ENCODE measurements at regions not wholly inside any gene's neighbourhood (a gene's known extent, or its start where the extent isn't known, plus 50 kb on each side); places are given as distances from the start of the nearest gene placed in this dataset.

DNA sequence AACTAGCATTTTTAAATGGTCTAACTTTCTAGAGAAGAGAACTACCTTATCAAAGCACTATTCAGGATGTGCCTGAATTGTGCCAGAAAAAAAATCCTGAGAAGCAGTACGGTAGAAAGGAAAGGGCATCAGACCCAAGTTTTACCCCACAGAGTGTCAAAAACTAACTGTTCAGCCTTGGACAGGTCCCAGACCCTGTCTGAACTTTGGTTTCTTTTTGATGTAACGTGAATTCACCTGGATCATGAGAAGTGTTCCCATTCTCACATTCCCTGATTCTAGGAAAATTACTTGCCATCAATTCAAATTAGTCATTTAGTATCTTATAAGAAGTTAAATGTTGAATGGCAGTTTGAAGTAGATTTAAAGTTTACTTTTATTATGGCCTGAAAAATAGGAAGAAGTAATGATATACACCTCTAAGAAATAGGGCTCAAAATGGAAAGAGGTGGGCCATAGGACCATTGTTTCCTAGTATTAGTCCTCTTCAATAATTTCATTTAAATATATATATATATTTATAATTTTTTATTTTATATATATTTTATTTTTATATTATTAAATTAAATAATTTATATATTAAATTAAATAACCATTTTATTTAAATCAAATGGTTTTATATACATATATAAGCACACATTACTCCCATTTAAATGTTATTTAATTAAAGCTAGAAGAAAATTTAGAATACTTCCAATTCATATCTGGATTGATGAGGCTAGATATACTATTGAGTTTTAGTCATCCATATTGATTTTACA lies 181.9 kb upstream of the PPARGC1A start:
- Histone ChIP-seq H3K27ac (ENCODE audit: low read depth in 1 of 2, low read length in 2 of 2) (no peak overlapping the region), H4K20me1 (ENCODE audit: insufficient read depth, low read length) (no peaks in the 10 kb centered on the region), H3K27me3 (ENCODE audit: control insufficient read depth in 2 of 2, insufficient read depth in 2 of 2, low read length in 2 of 2) (no peaks in the 10 kb centered on the region), H3K4me2 (replicated peaks; ENCODE audit: extremely low read depth, low read length, poor library complexity, severe bottlenecking) (no peak overlapping the region), H3K9me3 (replicated peaks in 1 of 2; ENCODE audit: control insufficient read depth in 1 of 2, insufficient read depth in 1 of 2, low read length in 2 of 2) (no peaks in the 10 kb centered on the region), H3K4me3 (replicated peaks in 1 of 3; ENCODE audit: low read depth in 2 of 3, low read length in 3 of 3) (no peak overlapping the region), H3K79me2 (ENCODE audit: insufficient read depth, low read length) (no peaks in the 10 kb centered on the region), H3K9ac (ENCODE audit: insufficient read depth, low read length, poor library complexity, severe bottlenecking) (no peak overlapping the region), H2AFZ (ENCODE audit: insufficient read depth, low read depth, low read length, poor library complexity, severe bottlenecking) (no peak overlapping the region), H3K4me1 (ENCODE audit: control insufficient read depth in 1 of 2, insufficient read depth in 2 of 2, low read length in 2 of 2) (no peaks in the 10 kb centered on the region), H3K36me3 (replicated peaks in 1 of 2; ENCODE audit: control insufficient read depth in 1 of 2, insufficient read depth in 2 of 2, low read length in 2 of 2) (no peaks in the 10 kb centered on the region)
- Mint-ChIP-seq H3K27ac (no peak overlapping the region), H3K4me1 (no peaks in the 10 kb centered on the region), H3K4me3 (no peak overlapping the region), H3K27me3 (ENCODE audit: low read depth in 3 of 3) (peaks cover 0 to 1% (median 0%) of the 10 kb centered on the region in 3 donors), H3K9me3 (peaks cover 0 to 5% (median 0%) of the 10 kb centered on the region in 7 donors), H3K36me3 (no peaks in the 10 kb centered on the region)
- intact Hi-C loops (cut with micrococcal nuclease), result no loop called here
- WGBS (ENCODE audit: insufficient coverage), result 100% methylated on average over 1 of the region's 2 CpGs
- no peak for DNase-seq
- TF ChIP-seq, protein P1, sequence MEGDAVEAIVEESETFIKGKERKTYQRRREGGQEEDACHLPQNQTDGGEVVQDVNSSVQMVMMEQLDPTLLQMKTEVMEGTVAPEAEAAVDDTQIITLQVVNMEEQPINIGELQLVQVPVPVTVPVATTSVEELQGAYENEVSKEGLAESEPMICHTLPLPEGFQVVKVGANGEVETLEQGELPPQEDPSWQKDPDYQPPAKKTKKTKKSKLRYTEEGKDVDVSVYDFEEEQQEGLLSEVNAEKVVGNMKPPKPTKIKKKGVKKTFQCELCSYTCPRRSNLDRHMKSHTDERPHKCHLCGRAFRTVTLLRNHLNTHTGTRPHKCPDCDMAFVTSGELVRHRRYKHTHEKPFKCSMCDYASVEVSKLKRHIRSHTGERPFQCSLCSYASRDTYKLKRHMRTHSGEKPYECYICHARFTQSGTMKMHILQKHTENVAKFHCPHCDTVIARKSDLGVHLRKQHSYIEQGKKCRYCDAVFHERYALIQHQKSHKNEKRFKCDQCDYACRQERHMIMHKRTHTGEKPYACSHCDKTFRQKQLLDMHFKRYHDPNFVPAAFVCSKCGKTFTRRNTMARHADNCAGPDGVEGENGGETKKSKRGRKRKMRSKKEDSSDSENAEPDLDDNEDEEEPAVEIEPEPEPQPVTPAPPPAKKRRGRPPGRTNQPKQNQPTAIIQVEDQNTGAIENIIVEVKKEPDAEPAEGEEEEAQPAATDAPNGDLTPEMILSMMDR (IDR thresholded peaks at IDR 0.05), result no peak

- TF ChIP-seq, protein P1 (IDR thresholded peaks at IDR 0.05), result no peak
- intact Hi-C loops (cut with micrococcal nuclease), result no loop called here
Observed at GRCh38 chr4:24070117-24070516, 180.3 kb upstream of the PPARGC1A start.

More at GRCh38 chr4:24070117-24070516, 180.3 kb upstream of the PPARGC1A start:
- DNase-seq, result no peak
- H3K36me3 Mint-ChIP-seq, result no peaks in the 10 kb centered on the region
- no peaks in the 10 kb centered on the region for H3K27me3 ChIP-seq (ENCODE audit: control insufficient read depth in 2 of 2, insufficient read depth in 2 of 2, low read length in 2 of 2)
- H3K4me2 ChIP-seq (replicated peaks; ENCODE audit: extremely low read depth, low read length, poor library complexity, severe bottlenecking), result no peak overlapping the region
- H3K4me1 ChIP-seq (ENCODE audit: control insufficient read depth in 1 of 2, insufficient read depth in 2 of 2, low read length in 2 of 2), result no peaks in the 10 kb centered on the region
- H3K4me3 ChIP-seq (replicated peaks in 1 of 3; ENCODE audit: low read depth in 2 of 3, low read length in 3 of 3), result no peak overlapping the region
- H3K9me3 ChIP-seq (replicated peaks in 1 of 2; ENCODE audit: control insufficient read depth in 1 of 2, insufficient read depth in 1 of 2, low read length in 2 of 2), result no peaks in the 10 kb centered on the region
- no peaks in the 10 kb centered on the region for H3K79me2 ChIP-seq (ENCODE audit: insufficient read depth, low read length)
- no peak overlapping the region for H3K4me3 Mint-ChIP-seq
- H3K36me3 ChIP-seq (replicated peaks in 1 of 2; ENCODE audit: control insufficient read depth in 1 of 2, insufficient read depth in 2 of 2, low read length in 2 of 2), result no peaks in the 10 kb centered on the region
- H3K9ac ChIP-seq (ENCODE audit: insufficient read depth, low read length, poor library complexity, severe bottlenecking), result no peak overlapping the region
- H3K9me3 Mint-ChIP-seq, result peaks cover 0 to 5% (median 0%) of the 10 kb centered on the region in 7 donors
- H3K27ac ChIP-seq (ENCODE audit: low read depth in 1 of 2, low read length in 2 of 2), result no peak overlapping the region
- H3K27ac Mint-ChIP-seq, result no peak overlapping the region
- H3K4me1 Mint-ChIP-seq, result no peaks in the 10 kb centered on the region
- H2AFZ ChIP-seq (ENCODE audit: insufficient read depth, low read depth, low read length, poor library complexity, severe bottlenecking), result no peak overlapping the region
- H3K27me3 Mint-ChIP-seq (ENCODE audit: low read depth in 3 of 3), result peaks cover 0 to 1% (median 0%) of the 10 kb centered on the region in 3 donors
- WGBS (ENCODE audit: insufficient coverage), result 100% methylated on average over 1 of the region's 2 CpGs
- no peaks in the 10 kb centered on the region for H4K20me1 ChIP-seq (ENCODE audit: insufficient read depth, low read length)

Data from CD14-positive monocyte (primary cell).